Panc1 (cell line): ENCODE measurements at regions not wholly inside any gene's neighbourhood (a gene's known extent, or its start where the extent isn't known, plus 50 kb on each side); places are given as distances from the start of the nearest gene placed in this dataset.

Experiments
- ATAC-seq: fragments of 200-7000 bp; cut with Tn5 transposase; 2 replicates; pipeline ENCODE4 v1.9.1; 2020; ENCODE audit warnings: mild to moderate bottlenecking, moderate library complexity
- BruUV-seq: library from RNA; stranded (reverse); fragments of 400-500 nt; replicated peaks from 2 replicates; lab custom pipeline; 2021; lab: Mats Ljungman, UMichigan
- CTCF ChIA-PET: fragments of 300-600 bp; sonication (Branson Sonifier 250); formaldehyde crosslinking; loops from one replicate; lab custom pipeline; 2022; ENCODE audit warnings: antibody characterized with exemption; lab: Charles Lee
- POLR2A ChIA-PET: fragments of 300-600 bp; sonication (Branson Sonifier 250); formaldehyde crosslinking; loops from one replicate; lab custom pipeline; 2022; ENCODE audit warnings: antibody characterized with exemption; lab: Charles Lee
- DNase-seq: peaks from one replicate; pipeline ENCODE4 v3.0.0-alpha.2; 2010; ENCODE audit warnings: low read depth, low spot score
- H3K27ac ChIP-seq: 2 replicates; pipeline ENCODE4 v1.5.1; 2011; ENCODE audit warnings: mild to moderate bottlenecking, low read length, inconsistent platforms
- H3K27me3 ChIP-seq: fragments of 200-500 bp; sonication (Bioruptor generic); 2 replicates; pipeline ENCODE4 v1.6.0; 2014; ENCODE audit warnings: low read length, inconsistent platforms; ENCODE audit not compliant: control insufficient read depth, insufficient read depth
- H3K36me3 ChIP-seq: fragments of 200-500 bp; sonication (Bioruptor generic); 2 replicates; pipeline ENCODE4 v1.5.1; 2014; ENCODE audit warnings: inconsistent platforms, mild to moderate bottlenecking, low read length, moderate library complexity; ENCODE audit not compliant: control insufficient read depth, insufficient read depth
- H3K4me1 ChIP-seq: 2 replicates; pipeline ENCODE4 v1.5.1; 2011; ENCODE audit warnings: inconsistent platforms, mild to moderate bottlenecking, low read length, moderate library complexity; ENCODE audit not compliant: control insufficient read depth, insufficient read depth
- H3K4me3 ChIP-seq, 2 experiments: 2 replicates each; pipeline ENCODE4 v1.5.1; 2011 to 2012; ENCODE audit warnings: low read depth in 2 of 2, low read length in 2 of 2, mild to moderate bottlenecking in 2 of 2, inconsistent platforms in 1 of 2, moderate library complexity in 1 of 2
- H3K9me3 ChIP-seq: fragments of 200-500 bp; sonication (Bioruptor generic); 2 replicates; pipeline ENCODE4 v1.5.1; 2014; ENCODE audit warnings: low read depth, mild to moderate bottlenecking, inconsistent platforms, low read length, moderate library complexity; ENCODE audit not compliant: control insufficient read depth, insufficient read depth
- CTCF ChIP-seq: fragments of 450-650 bp; IDR thresholded peaks from 2 replicates; pipeline ENCODE4 v1.5.1; 2017; ENCODE audit warnings: mild to moderate bottlenecking
- POLR2AphosphoS5 ChIP-seq: IDR thresholded peaks from 2 replicates; pipeline ENCODE4 v1.6.1; 2012; ENCODE audit warnings: mild to moderate bottlenecking, low read depth, low read length, moderate library complexity
- REST ChIP-seq, 2 experiments: IDR thresholded peaks; 2 replicates each; pipeline ENCODE4 v1.6.1; 2011 to 2012; ENCODE audit warnings: low read depth in 2 of 2, control low read depth in 1 of 2, low read length in 1 of 2, mild to moderate bottlenecking in 1 of 2, moderate library complexity in 1 of 2; ENCODE audit not compliant: insufficient read depth in 1 of 2
- SIN3A ChIP-seq: IDR thresholded peaks from 2 replicates; pipeline ENCODE4 v1.6.1; 2012; ENCODE audit warnings: low read depth, mild to moderate bottlenecking, low read length, moderate library complexity, borderline replicate concordance; ENCODE audit not compliant: insufficient read depth
- TCF7L2 ChIP-seq: IDR thresholded peaks from 2 replicates; pipeline ENCODE4 v1.6.1; 2011; ENCODE audit warnings: mild to moderate bottlenecking, low read depth, low read length, inconsistent platforms
- in situ Hi-C: cut with HindIII; loops from 2 replicates; pipeline ENCODE4 v1.10.0; 2016; ENCODE audit warnings: low sequenced_read_pairs, low pct_unique_long_range_greater_than_20kb
- intact Hi-C: fragments of 100-400 bp; cut with micrococcal nuclease; formaldehyde crosslinking; loops from one replicate; pipeline ENCODE4 v1.10.0; 2022; ENCODE audit not compliant: unreplicated experiment

GRCh38 chr9:86997156-86997555 is 49.9 kb upstream of the GAS1 start:
- H3K4me1 ChIP-seq, result no peaks in the 10 kb centered on the region
- no TSS peak for BruUV-seq
- intact Hi-C loops (no loop called here), in situ Hi-C loops (no loop called here)
- no peak overlapping the region for H3K4me3 ChIP-seq
- TF ChIP-seq CTCF (no peak), SIN3A (no peak), TCF7L2 (no peak), POLR2AphosphoS5 (no peak)
- POLR2A ChIA-PET, result no interaction called here
- H3K27me3 ChIP-seq, result no peaks in the 10 kb centered on the region
- CTCF ChIA-PET, result no interaction called here
- no peaks in the 10 kb centered on the region for H3K36me3 ChIP-seq
- no peak overlapping the region for H3K27ac ChIP-seq
- ATAC-seq (no peak), DNase-seq (no peak)
- no peaks in the 10 kb centered on the region for H3K9me3 ChIP-seq

- no peaks in the 10 kb centered on the region for H3K36me3 ChIP-seq
- intact Hi-C loops (no loop called here), in situ Hi-C loops (no loop called here)
- no peaks in the 10 kb centered on the region for H3K9me3 ChIP-seq
- CTCF ChIA-PET, result no interaction called here
- POLR2A ChIA-PET, result no interaction called here
- TF ChIP-seq REST (IDR thresholded peaks at IDR 0.05; ENCODE audit: insufficient read depth in 1 of 2, low read depth in 2 of 2, low read length in 1 of 2) (no peak), SIN3A (no peak), TCF7L2 (no peak), POLR2AphosphoS5 (no peak), CTCF (no peak)
- DNase-seq (no peak), ATAC-seq (no peak)
- H3K27me3 ChIP-seq, result no peaks in the 10 kb centered on the region
- H3K27ac ChIP-seq, result no peak overlapping the region
- no peaks in the 10 kb centered on the region for H3K4me1 ChIP-seq
- no peak overlapping the region for H3K4me3 ChIP-seq
- no TSS peak for BruUV-seq
Measured at GRCh38 chr9:86997951-86998350, 50.6 kb upstream of the GAS1 start.

- in situ Hi-C loops (no loop called here), intact Hi-C loops (no loop called here)
- Histone ChIP-seq H3K27ac (no peak overlapping the region), H3K9me3 (no peaks in the 10 kb centered on the region), H3K4me3 (no peak overlapping the region), H3K4me1 (no peaks in the 10 kb centered on the region), H3K36me3 (no peaks in the 10 kb centered on the region), H3K27me3 (no peaks in the 10 kb centered on the region)
- ChIA-PET POLR2A (no interaction called here), CTCF (no interaction called here)
- ATAC-seq, result no peak
- DNase-seq, result no peak
- no TSS peak for BruUV-seq
- TF ChIP-seq TCF7L2 (no peak), SIN3A (no peak), REST (IDR thresholded peaks at IDR 0.05; ENCODE audit: insufficient read depth in 1 of 2, low read depth in 2 of 2, low read length in 1 of 2) (no peak), POLR2AphosphoS5 (no peak), CTCF (no peak)
Measured at GRCh38 chr9:87002517-87002916, 55.2 kb upstream of the GAS1 start.
